GM23338 (cell line): ENCODE measurements at regions not wholly inside any gene's neighbourhood (a gene's known extent, or its start where the extent isn't known, plus 50 kb on each side); places are given as distances from the start of the nearest gene placed in this dataset.

Experiments used
- ATAC-seq: fragments of 200-7000 bp; cut with Tn5 transposase; 3 replicates; pipeline ENCODE4 v1.9.1; 2020
- DNase-seq: peaks from one replicate; pipeline ENCODE4 v3.0.0-alpha.2; 2015; ENCODE audit warnings: low spot score
- H2AFZ ChIP-seq: fragments of 200-600 bp; sonication (generic); 2 replicates; pipeline ENCODE4 v1.8.0; 2016; ENCODE audit warnings: antibody characterized with exemption, mild to moderate bottlenecking, moderate library complexity
- H3F3A ChIP-seq: fragments of 200-600 bp; sonication (generic); replicated peaks from 2 replicates; pipeline ENCODE4 v1.8.0; 2017; ENCODE audit warnings: antibody characterized with exemption, mixed run types, low read depth
- H3K27ac ChIP-seq: fragments of 200-600 bp; sonication (generic); 2 replicates; pipeline ENCODE4 v1.6.1; 2016; ENCODE audit warnings: low read depth
- H3K27me3 ChIP-seq: fragments of 200-600 bp; sonication (generic); 2 replicates; pipeline ENCODE4 v1.8.0; 2016; ENCODE audit warnings: mild to moderate bottlenecking, mixed run types, moderate library complexity; ENCODE audit not compliant: insufficient read depth
- H3K36me3 ChIP-seq: fragments of 200-600 bp; sonication (generic); 2 replicates; pipeline ENCODE4 v1.8.0; 2016; ENCODE audit warnings: mild to moderate bottlenecking; ENCODE audit not compliant: insufficient read depth
- H3K4me1 ChIP-seq: fragments of 200-600 bp; sonication (generic); 2 replicates; pipeline ENCODE4 v1.8.0; 2016; ENCODE audit warnings: mild to moderate bottlenecking, moderate library complexity; ENCODE audit not compliant: insufficient read depth
- H3K4me2 ChIP-seq: fragments of 200-600 bp; sonication (generic); 2 replicates; pipeline ENCODE4 v1.7.1; 2017; ENCODE audit warnings: mixed run types
- H3K4me3 ChIP-seq: fragments of 200-600 bp; sonication (generic); 2 replicates; pipeline ENCODE4 v1.6.1; 2016; ENCODE audit warnings: mixed run types
- H3K79me2 ChIP-seq: fragments of 200-600 bp; sonication (generic); replicated peaks from 2 replicates; pipeline ENCODE4 v1.8.0; 2017; ENCODE audit warnings: mild to moderate bottlenecking; ENCODE audit not compliant: insufficient read depth
- H3K9me2 ChIP-seq: fragments of 200-600 bp; sonication (generic); 2 replicates; pipeline ENCODE4 v1.8.0; 2017; ENCODE audit not compliant: insufficient read depth
- H4K20me1 ChIP-seq: fragments of 200-600 bp; sonication (generic); replicated peaks from 2 replicates; pipeline ENCODE4 v1.8.0; 2017; ENCODE audit warnings: mild to moderate bottlenecking; ENCODE audit not compliant: insufficient read depth
- H3K27ac Mint-ChIP-seq: 2 replicates; pipeline ENCODE4 v1.8.0; 2020; ENCODE audit warnings: inconsistent platforms, mild to moderate bottlenecking, moderate library complexity, mixed read lengths
- H3K27me3 Mint-ChIP-seq: 3 replicates; pipeline ENCODE4 v1.8.0; 2022; ENCODE audit warnings: low read depth, mild to moderate bottlenecking, moderate library complexity, mixed read lengths, inconsistent platforms; ENCODE audit not compliant: insufficient read depth, poor library complexity
- H3K36me3 Mint-ChIP-seq: 3 replicates; pipeline ENCODE4 v1.8.0; 2021; ENCODE audit warnings: low read depth, mild to moderate bottlenecking, inconsistent platforms, moderate library complexity, mixed read lengths
- H3K4me1 Mint-ChIP-seq: 3 replicates; pipeline ENCODE4 v1.8.0; 2020; ENCODE audit warnings: mild to moderate bottlenecking, inconsistent platforms, mixed read lengths
- H3K4me3 Mint-ChIP-seq: 3 replicates; pipeline ENCODE4 v1.8.0; 2021; ENCODE audit warnings: moderate library complexity, mild to moderate bottlenecking, inconsistent platforms, mixed read lengths
- H3K9me3 Mint-ChIP-seq: 3 replicates; pipeline ENCODE4 v1.8.0; 2020; ENCODE audit warnings: moderate library complexity, mild to moderate bottlenecking, inconsistent platforms, mixed read lengths
- CREB1 ChIP-seq: fragments of 250-450 bp; sonication (Bioruptor Pico); IDR thresholded peaks from 2 replicates; pipeline ENCODE4 v1.5.0; 2020; ENCODE audit warnings: low read depth, mild to moderate bottlenecking, moderate library complexity
- CTCF ChIP-seq, 2 experiments: fragments of 200-600 bp in 1 of 2; sonication (generic) in 1 of 2; conservative IDR thresholded peaks; 2 replicates each; pipeline versions ENCODE4 v1.5.1 to v1.6.1; 2016 to 2017; ENCODE audit warnings: antibody characterized with exemption in 2 of 2, low read depth in 2 of 2, mild to moderate bottlenecking in 2 of 2, moderate library complexity in 1 of 2
- ETS1 ChIP-seq: IDR thresholded peaks from 2 replicates; pipeline ENCODE4 v1.6.1; 2016; ENCODE audit warnings: antibody characterized with exemption
- EZH2 ChIP-seq: fragments of 200-600 bp; sonication (generic); IDR thresholded peaks from one replicate; pipeline ENCODE4 v1.8.0; 2017; ENCODE audit warnings: antibody characterized with exemption, mild to moderate bottlenecking, low read depth; ENCODE audit not compliant: unreplicated experiment
- EZH2phosphoT487 ChIP-seq: fragments of 200-600 bp; sonication (generic); IDR thresholded peaks from one replicate; pipeline ENCODE4 v1.8.1; 2018; ENCODE audit warnings: antibody characterized with exemption; ENCODE audit not compliant: unreplicated experiment
- JUNB ChIP-seq: IDR thresholded peaks from one replicate; pipeline ENCODE4 v1.6.1; 2016; ENCODE audit warnings: antibody characterized with exemption; ENCODE audit not compliant: unreplicated experiment
- NANOG ChIP-seq: IDR thresholded peaks from 2 replicates; pipeline ENCODE4 v1.6.1; 2016; ENCODE audit warnings: antibody characterized with exemption, borderline replicate concordance
- POLR2AphosphoS5 ChIP-seq: IDR thresholded peaks from 2 replicates; pipeline ENCODE4 v1.6.1; 2016; ENCODE audit warnings: antibody characterized with exemption, low read depth
- REST ChIP-seq: IDR thresholded peaks from one replicate; pipeline ENCODE4 v1.6.1; 2018; ENCODE audit warnings: antibody characterized with exemption; ENCODE audit not compliant: unreplicated experiment
- STAT1 ChIP-seq: IDR thresholded peaks from one replicate; pipeline ENCODE4 v1.6.1; 2016; ENCODE audit warnings: antibody characterized with exemption; ENCODE audit not compliant: unreplicated experiment
- ZNF114 ChIP-seq: fragments of 250-450 bp; sonication (Bioruptor Pico); IDR thresholded peaks from 2 replicates; pipeline ENCODE4 v1.5.0; 2020; ENCODE audit warnings: mild to moderate bottlenecking, moderate library complexity
- ZNF331 ChIP-seq: fragments of 250-450 bp; sonication (Bioruptor Pico); IDR thresholded peaks from 2 replicates; pipeline ENCODE4 v1.5.0; 2020; ENCODE audit warnings: low read depth, mild to moderate bottlenecking, moderate library complexity
- ZNF462 ChIP-seq: fragments of 250-450 bp; sonication (Bioruptor Pico); IDR thresholded peaks from 2 replicates; pipeline ENCODE4 v1.5.0; 2020; ENCODE audit warnings: mild to moderate bottlenecking, moderate library complexity

GRCh38 chr10:78471723-78472550, 438.3 kb downstream of the RPS24 start:
- Histone ChIP-seq H3K79me2 (no peaks in the 10 kb centered on the region), H3K4me3 (no peak overlapping the region), H2AFZ (no peak overlapping the region), H3K36me3 (no peaks in the 10 kb centered on the region), H3K27me3 (no peaks in the 10 kb centered on the region), H3K4me1 (peaks cover 5% of the 10 kb centered on the region; the same call in 1 of the 2 replicates), H3K27ac (no peak overlapping the region), H3K4me2 (no peak overlapping the region), H3F3A (no peaks in the 10 kb centered on the region), H3K9me2 (no peaks in the 10 kb centered on the region), H4K20me1 (no peaks in the 10 kb centered on the region)
- no peak overlapping the region for H3K4me3 Mint-ChIP-seq
- H3K9me3 Mint-ChIP-seq: peaks cover 21% of the 10 kb centered on the region; the same call in 2 of the 3 replicates
- DNase-seq (no peak), ATAC-seq (peak; percentile 64)
- H3K36me3 Mint-ChIP-seq: peaks cover 8% of the 10 kb centered on the region; the same call in 2 of the 3 replicates
- TF ChIP-seq ETS1: no peak
- TF ChIP-seq REST: no peak
- no peak for TF ChIP-seq EZH2phosphoT487
- no peak for TF ChIP-seq EZH2
- no peak for TF ChIP-seq CREB1 (CRISPR knock-in tag)
- no peak for TF ChIP-seq CTCF (conservative IDR thresholded peaks at IDR 0.05; ENCODE audit: low read depth in 2 of 2)
- TF ChIP-seq STAT1: no peak
- no peak for TF ChIP-seq ZNF114
- no peak for TF ChIP-seq ZNF331
- TF ChIP-seq ZNF462 (CRISPR knock-in tag): no peak
- no peak for TF ChIP-seq POLR2AphosphoS5
- no peak for TF ChIP-seq JUNB
- no peak for TF ChIP-seq NANOG
- peaks cover 3% of the 10 kb centered on the region for H3K27me3 Mint-ChIP-seq
- H3K4me1 Mint-ChIP-seq: peaks cover 18% of the 10 kb centered on the region
- H3K27ac Mint-ChIP-seq: no peak overlapping the region
